ENCODE measurements at regions not wholly inside any gene's neighbourhood (a gene's known extent, or its start where the extent isn't known, plus 50 kb on each side); places are given as distances from the start of the nearest gene placed in this dataset.

GRCh38 chr10:8227246-8227645 is 172.8 kb downstream of the GATA3 start:
- Histone ChIP-seq H3K36me3 (no peaks in the 10 kb centered on the region), H3K27ac (no peak overlapping the region), H3K4me3 (no peak overlapping the region), H3K27me3 (no peaks in the 10 kb centered on the region), H3K9me3 (no peaks in the 10 kb centered on the region), H3K4me1 (no peaks in the 10 kb centered on the region)
- no peak for DNase-seq (ENCODE audit: low spot score)
- no peak for TF ChIP-seq CTCF (IDR thresholded peaks at IDR 0.05)

GRCh38 chr10:8229153-8229552 is 174.7 kb downstream of the GATA3 start:
- no peaks in the 10 kb centered on the region for H3K27me3 ChIP-seq
- H3K9me3 ChIP-seq, result no peaks in the 10 kb centered on the region
- DNase-seq (ENCODE audit: low spot score), result no peak
- no peaks in the 10 kb centered on the region for H3K36me3 ChIP-seq
- no peaks in the 10 kb centered on the region for H3K4me1 ChIP-seq
- no peak for TF ChIP-seq CTCF (IDR thresholded peaks at IDR 0.05)
- no peak overlapping the region for H3K4me3 ChIP-seq
- no peak overlapping the region for H3K27ac ChIP-seq

GRCh38 chr10:8230902-8231301 is 176.4 kb downstream of the GATA3 start:
- no peaks in the 10 kb centered on the region for H3K4me1 ChIP-seq
- no peak overlapping the region for H3K4me3 ChIP-seq
- H3K27ac ChIP-seq, result no peak overlapping the region
- H3K9me3 ChIP-seq, result no peaks in the 10 kb centered on the region
- DNase-seq (ENCODE audit: low spot score), result no peak
- no peaks in the 10 kb centered on the region for H3K36me3 ChIP-seq
- H3K27me3 ChIP-seq, result no peaks in the 10 kb centered on the region
- TF ChIP-seq CTCF (IDR thresholded peaks at IDR 0.05), result no peak

- H3K4me1 ChIP-seq, result no peaks in the 10 kb centered on the region
- no peaks in the 10 kb centered on the region for H3K27me3 ChIP-seq
- H3K4me3 ChIP-seq, result no peak overlapping the region
- no peak overlapping the region for H3K27ac ChIP-seq
- TF ChIP-seq CTCF (IDR thresholded peaks at IDR 0.05), result no peak
- H3K36me3 ChIP-seq, result no peaks in the 10 kb centered on the region
- no peaks in the 10 kb centered on the region for H3K9me3 ChIP-seq
- no peak for DNase-seq (ENCODE audit: low spot score)
Measured at GRCh38 chr10:8233049-8233448, 178.6 kb downstream of the GATA3 start.

DNA sequence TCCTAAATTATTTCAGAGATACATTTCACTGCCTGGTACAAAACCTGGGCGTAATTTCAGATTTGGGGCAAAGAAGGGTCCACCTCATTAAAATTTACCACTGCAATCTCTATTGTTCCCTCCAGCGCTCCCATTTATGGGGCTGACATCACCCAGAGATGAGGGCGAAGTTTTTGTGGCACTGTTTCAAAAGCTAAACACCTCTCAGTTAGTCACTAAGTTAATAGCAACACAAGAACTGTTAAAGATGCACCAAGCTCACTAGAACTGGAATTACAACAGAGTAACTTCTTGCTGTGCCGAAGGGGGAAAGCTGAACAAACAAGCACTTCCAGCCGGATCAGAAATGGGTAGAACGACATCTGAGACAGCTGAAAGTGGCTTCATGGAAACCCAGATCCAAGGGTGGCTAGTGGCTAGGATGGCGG is 179.4 kb downstream of the GATA3 start:
- Histone ChIP-seq H3K4me1 (no peaks in the 10 kb centered on the region), H3K9me3 (no peaks in the 10 kb centered on the region), H3K36me3 (no peaks in the 10 kb centered on the region), H3K27me3 (no peaks in the 10 kb centered on the region), H3K4me3 (no peak overlapping the region), H3K27ac (no peak overlapping the region)
- DNase-seq (ENCODE audit: low spot score), result no peak
- TF ChIP-seq CTCF (IDR thresholded peaks at IDR 0.05), result no peak

GRCh38 chr10:8235253-8236027 is 181.0 kb downstream of the GATA3 start:
- Histone ChIP-seq H3K36me3 (no peaks in the 10 kb centered on the region), H3K27me3 (no peaks in the 10 kb centered on the region), H3K9me3 (no peaks in the 10 kb centered on the region), H3K4me3 (no peak overlapping the region), H3K27ac (no peak overlapping the region), H3K4me1 (no peaks in the 10 kb centered on the region)
- TF ChIP-seq CTCF (IDR thresholded peaks at IDR 0.05), result no peak
- DNase-seq (ENCODE audit: low spot score), result no peak

Measured in right atrium auricular region (tissue), 2 donors.